GM13977 (cell line): ENCODE measurements at regions not wholly inside any gene's neighbourhood (a gene's known extent, or its start where the extent isn't known, plus 50 kb on each side); places are given as distances from the start of the nearest gene placed in this dataset.

Experiments used
- DNase-seq: peaks from one replicate; pipeline ENCODE4 v3.0.0; 2012; ENCODE audit warnings: low spot score
- in situ Hi-C: fragments of 300-500 bp; cut with MboI; formaldehyde crosslinking; loops from one replicate; pipeline ENCODE4 v1.12.0; 2022; ENCODE audit warnings: low sequenced_read_pairs, low pct_unique_long_range_greater_than_20kb, mixed read lengths, inconsistent platforms; ENCODE audit not compliant: unreplicated experiment
- TF ChIP-seq, protein P1 (sequence below): IDR thresholded peaks from 2 replicates; pipeline ENCODE4 v1.5.1; 2012; ENCODE audit warnings: mild to moderate bottlenecking, control low read depth; ENCODE audit not compliant: insufficient read depth; ENCODE audit errors: extremely low read depth, missing control alignments

DNA sequence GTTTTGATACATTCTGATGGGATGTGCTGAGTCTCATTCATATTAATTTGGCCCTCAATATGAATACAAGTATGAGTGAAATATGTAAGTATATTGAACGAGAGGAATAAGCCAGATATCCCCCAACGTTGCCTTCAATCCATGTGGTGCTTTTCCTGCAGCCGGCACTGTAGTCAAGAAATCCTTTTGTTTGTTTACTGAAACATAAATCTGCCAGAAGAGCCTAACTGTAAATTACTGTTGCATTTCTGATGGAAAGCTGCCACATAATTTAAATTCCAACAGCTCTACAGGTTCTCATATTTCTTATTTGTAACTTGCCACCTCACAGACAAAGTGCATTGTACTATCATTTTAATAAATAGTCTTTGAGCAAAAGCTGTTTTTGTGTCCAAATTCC is 314.0 kb downstream of the KBTBD8 start:
- in situ Hi-C loops, result no loop called here
- TF ChIP-seq, protein P1, sequence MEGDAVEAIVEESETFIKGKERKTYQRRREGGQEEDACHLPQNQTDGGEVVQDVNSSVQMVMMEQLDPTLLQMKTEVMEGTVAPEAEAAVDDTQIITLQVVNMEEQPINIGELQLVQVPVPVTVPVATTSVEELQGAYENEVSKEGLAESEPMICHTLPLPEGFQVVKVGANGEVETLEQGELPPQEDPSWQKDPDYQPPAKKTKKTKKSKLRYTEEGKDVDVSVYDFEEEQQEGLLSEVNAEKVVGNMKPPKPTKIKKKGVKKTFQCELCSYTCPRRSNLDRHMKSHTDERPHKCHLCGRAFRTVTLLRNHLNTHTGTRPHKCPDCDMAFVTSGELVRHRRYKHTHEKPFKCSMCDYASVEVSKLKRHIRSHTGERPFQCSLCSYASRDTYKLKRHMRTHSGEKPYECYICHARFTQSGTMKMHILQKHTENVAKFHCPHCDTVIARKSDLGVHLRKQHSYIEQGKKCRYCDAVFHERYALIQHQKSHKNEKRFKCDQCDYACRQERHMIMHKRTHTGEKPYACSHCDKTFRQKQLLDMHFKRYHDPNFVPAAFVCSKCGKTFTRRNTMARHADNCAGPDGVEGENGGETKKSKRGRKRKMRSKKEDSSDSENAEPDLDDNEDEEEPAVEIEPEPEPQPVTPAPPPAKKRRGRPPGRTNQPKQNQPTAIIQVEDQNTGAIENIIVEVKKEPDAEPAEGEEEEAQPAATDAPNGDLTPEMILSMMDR, result no peak
- DNase-seq, result no peak

DNA sequence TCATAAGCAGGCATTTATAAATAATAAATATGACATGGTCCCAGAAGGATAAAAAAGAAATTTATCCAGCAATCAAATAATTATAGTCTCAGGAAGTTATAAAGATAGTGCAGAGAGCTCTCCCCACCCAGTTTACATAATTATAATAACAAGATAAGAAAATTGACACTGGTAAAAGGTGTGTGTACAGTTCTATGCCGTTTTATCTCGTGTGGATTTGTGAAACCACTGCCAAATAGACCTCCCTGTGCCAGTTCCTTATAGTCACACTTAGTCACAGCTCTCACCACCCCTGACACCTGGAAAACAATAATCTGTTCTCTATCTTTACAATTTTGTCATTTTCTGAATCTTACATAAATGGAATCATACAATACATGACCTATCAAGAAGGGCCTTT is 320.1 kb downstream of the KBTBD8 start:
- DNase-seq, result no peak
- in situ Hi-C loops, result no loop called here
- TF ChIP-seq, protein P1, result no peak

DNA sequence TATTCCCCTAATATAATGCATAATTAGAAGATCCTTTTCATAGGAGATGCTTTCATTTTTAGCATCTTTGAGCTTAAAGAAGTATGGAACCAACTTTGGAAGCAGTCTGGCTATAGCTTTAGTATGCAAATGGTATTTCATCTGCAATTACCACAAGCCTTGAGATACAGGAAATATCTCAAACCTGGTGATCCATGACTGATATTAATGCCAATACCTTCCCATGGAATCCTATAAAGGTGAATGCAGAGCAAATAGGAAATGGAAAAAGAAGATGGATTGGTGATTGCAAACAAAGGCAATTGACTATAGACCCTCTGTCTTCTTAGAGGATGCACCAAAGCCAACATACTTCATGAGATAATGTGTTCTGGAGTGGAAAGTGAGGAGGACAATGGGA is 326.4 kb downstream of the KBTBD8 start:
- TF ChIP-seq, protein P1, result no peak
- DNase-seq, result no peak
- in situ Hi-C loops, result no loop called here
